Activated T-helper 17 cell treated with anti-CD3 and anti-CD28 coated beads, Interleukin-2, amount 50 U/mL, for 72 hours (primary cell): ENCODE measurements at regions not wholly inside any gene's neighbourhood (a gene's known extent, or its start where the extent isn't known, plus 50 kb on each side); places are given as distances from the start of the nearest gene placed in this dataset.

Experiments
- ATAC-seq: fragments of 150-1000 bp; cut with Tn5 transposase; replicated peaks from 2 replicates; pipeline ENCODE4 v1.10.0; 2021; ENCODE audit warnings: mild to moderate bottlenecking, moderate library complexity
- H3K27ac Mint-ChIP-seq: one replicate; pipeline ENCODE4 v1.8.0; 2022; ENCODE audit warnings: mixed read lengths
- H3K27me3 Mint-ChIP-seq: one replicate; pipeline ENCODE4 v1.8.0; 2022; ENCODE audit warnings: mixed read lengths
- H3K36me3 Mint-ChIP-seq: one replicate; pipeline ENCODE4 v1.8.0; 2022; ENCODE audit warnings: low read depth, mild to moderate bottlenecking, mixed read lengths
- H3K4me1 Mint-ChIP-seq: one replicate; pipeline ENCODE4 v1.8.0; 2022; ENCODE audit warnings: mixed read lengths
- H3K4me3 Mint-ChIP-seq: one replicate; pipeline ENCODE4 v1.8.0; 2022; ENCODE audit warnings: mild to moderate bottlenecking, mixed read lengths
- H3K9me3 Mint-ChIP-seq: one replicate; pipeline ENCODE4 v1.8.0; 2022; ENCODE audit warnings: mixed read lengths

DNA sequence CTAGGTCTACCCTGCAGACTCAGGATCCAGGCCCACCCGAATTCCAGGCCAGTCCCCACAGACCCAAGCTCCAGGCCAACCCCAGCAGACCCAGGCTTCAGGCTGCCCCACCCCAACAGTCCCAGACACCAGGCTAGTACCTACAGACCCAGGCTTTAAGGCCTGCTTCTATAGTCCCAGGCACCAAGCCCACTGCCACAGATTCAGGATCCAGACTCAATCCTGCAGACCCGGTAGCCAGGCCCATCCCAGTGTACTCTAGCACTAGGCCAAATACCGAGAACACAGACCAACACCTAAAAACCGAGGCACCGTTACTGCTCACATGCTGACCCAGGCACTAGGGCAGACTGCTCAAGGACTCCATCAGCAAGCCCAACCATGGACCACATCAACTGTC lies 862.3 kb downstream of the UQCRFS1 start:
- Mint-ChIP-seq H3K36me3 (no peaks in the 10 kb centered on the region), H3K27me3 (no peaks in the 10 kb centered on the region), H3K4me1 (no peaks in the 10 kb centered on the region), H3K9me3 (peaks cover 10% of the 10 kb centered on the region), H3K4me3 (no peak overlapping the region), H3K27ac (no peak overlapping the region)
- no peak for ATAC-seq

DNA sequence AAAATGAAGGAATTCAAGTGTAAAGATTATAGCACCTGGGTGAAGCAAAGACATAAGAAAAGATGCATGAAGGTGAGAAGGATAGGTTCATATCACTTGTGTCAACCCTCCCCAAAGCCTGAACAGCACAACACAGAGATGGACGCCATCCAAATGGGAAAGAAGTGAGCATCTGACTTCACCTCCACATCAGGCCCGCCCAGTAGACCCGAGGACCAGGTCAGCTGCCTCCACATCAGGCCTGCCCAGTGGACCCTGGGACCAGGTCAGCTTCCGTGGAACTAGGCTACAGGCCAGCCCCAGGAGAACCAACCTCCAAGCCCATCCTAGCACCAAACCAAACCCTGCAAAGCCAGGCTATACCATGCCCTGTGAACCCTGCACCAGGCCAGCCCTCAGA lies 862.9 kb downstream of the UQCRFS1 start:
- H3K27ac Mint-ChIP-seq: no peak overlapping the region
- peaks cover 10% of the 10 kb centered on the region for H3K9me3 Mint-ChIP-seq
- no peaks in the 10 kb centered on the region for H3K36me3 Mint-ChIP-seq
- H3K27me3 Mint-ChIP-seq: no peaks in the 10 kb centered on the region
- ATAC-seq: no peak
- no peaks in the 10 kb centered on the region for H3K4me1 Mint-ChIP-seq
- no peak overlapping the region for H3K4me3 Mint-ChIP-seq

GRCh38 chr19:28349604-28350003 lies 863.3 kb downstream of the UQCRFS1 start:
- Mint-ChIP-seq H3K36me3 (no peaks in the 10 kb centered on the region), H3K4me3 (no peak overlapping the region), H3K27me3 (no peaks in the 10 kb centered on the region), H3K4me1 (no peaks in the 10 kb centered on the region), H3K27ac (no peak overlapping the region), H3K9me3 (peaks cover 10% of the 10 kb centered on the region)
- ATAC-seq: no peak

DNA sequence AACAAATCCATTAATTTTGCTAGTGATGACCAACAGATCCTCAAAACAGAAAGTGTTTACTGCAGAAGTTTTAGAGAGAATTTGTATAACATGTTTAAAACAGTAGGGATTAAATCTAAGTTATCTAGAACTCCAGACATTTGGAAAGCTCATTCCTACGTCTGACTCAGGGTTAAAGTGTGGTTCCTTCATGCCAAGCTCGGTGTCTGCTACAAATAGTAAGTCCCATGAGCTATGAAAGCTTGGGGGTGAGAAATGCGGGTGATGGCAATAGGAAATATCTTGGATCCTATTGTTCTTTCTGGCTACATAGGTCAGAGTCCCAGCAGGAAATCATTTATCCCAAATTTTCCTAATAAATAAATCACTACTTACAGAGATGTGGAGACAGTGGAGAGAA lies 867.1 kb downstream of the UQCRFS1 start:
- Mint-ChIP-seq H3K4me3 (no peak overlapping the region), H3K4me1 (no peaks in the 10 kb centered on the region), H3K27me3 (peaks cover 3% of the 10 kb centered on the region), H3K9me3 (peaks cover 9% of the 10 kb centered on the region), H3K27ac (no peak overlapping the region), H3K36me3 (no peaks in the 10 kb centered on the region)
- no peak for ATAC-seq

- no peaks in the 10 kb centered on the region for H3K36me3 Mint-ChIP-seq
- peaks cover 19% of the 10 kb centered on the region for H3K9me3 Mint-ChIP-seq
- H3K4me1 Mint-ChIP-seq: no peaks in the 10 kb centered on the region
- peaks cover 3% of the 10 kb centered on the region for H3K27me3 Mint-ChIP-seq
- H3K27ac Mint-ChIP-seq: no peak overlapping the region
- no peak for ATAC-seq
- no peak overlapping the region for H3K4me3 Mint-ChIP-seq
Measured at GRCh38 chr19:28341810-28342350, 871.1 kb downstream of the UQCRFS1 start.

- Mint-ChIP-seq H3K27ac (no peak overlapping the region), H3K9me3 (peaks cover 20% of the 10 kb centered on the region), H3K36me3 (no peaks in the 10 kb centered on the region), H3K4me1 (no peaks in the 10 kb centered on the region), H3K27me3 (no peaks in the 10 kb centered on the region), H3K4me3 (no peak overlapping the region)
- no peak for ATAC-seq
Measured at GRCh38 chr19:28334419-28334818, 878.5 kb downstream of the UQCRFS1 start.

- H3K4me3 Mint-ChIP-seq: no peak overlapping the region
- no peak for ATAC-seq
- no peaks in the 10 kb centered on the region for H3K27me3 Mint-ChIP-seq
- no peaks in the 10 kb centered on the region for H3K36me3 Mint-ChIP-seq
- peaks cover 15% of the 10 kb centered on the region for H3K9me3 Mint-ChIP-seq
- no peak overlapping the region for H3K27ac Mint-ChIP-seq
- H3K4me1 Mint-ChIP-seq: no peaks in the 10 kb centered on the region
Measured at GRCh38 chr19:28333909-28334308, 879.0 kb downstream of the UQCRFS1 start.

- Mint-ChIP-seq H3K27me3 (no peaks in the 10 kb centered on the region), H3K4me1 (no peaks in the 10 kb centered on the region), H3K36me3 (no peaks in the 10 kb centered on the region), H3K27ac (no peak overlapping the region), H3K4me3 (no peak overlapping the region), H3K9me3 (peaks cover 19% of the 10 kb centered on the region)
- ATAC-seq: no peak
Measured at GRCh38 chr19:28332886-28333285, 880.1 kb downstream of the UQCRFS1 start.

DNA sequence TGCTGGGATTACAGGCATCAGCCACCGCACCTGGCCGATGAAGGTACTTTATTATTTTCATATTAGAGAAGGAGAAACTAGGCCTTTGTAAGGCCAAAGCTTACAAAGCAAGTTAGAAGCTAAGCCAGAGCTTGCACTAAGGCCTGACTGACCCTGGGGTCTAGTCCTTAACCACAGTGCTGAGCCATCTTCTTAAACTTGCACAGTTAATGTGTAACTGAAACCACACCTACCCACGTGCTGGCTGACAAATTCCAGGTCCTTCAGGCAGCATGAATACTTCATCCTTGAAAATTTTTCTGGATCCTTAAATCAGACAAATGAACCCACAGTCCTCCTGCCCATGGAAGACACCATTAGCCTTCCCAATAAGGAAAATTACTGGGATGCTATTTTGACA lies 880.6 kb downstream of the UQCRFS1 start:
- peaks cover 19% of the 10 kb centered on the region for H3K9me3 Mint-ChIP-seq
- no peak overlapping the region for H3K27ac Mint-ChIP-seq
- no peaks in the 10 kb centered on the region for H3K27me3 Mint-ChIP-seq
- ATAC-seq: no peak
- H3K4me1 Mint-ChIP-seq: no peaks in the 10 kb centered on the region
- H3K36me3 Mint-ChIP-seq: no peaks in the 10 kb centered on the region
- H3K4me3 Mint-ChIP-seq: no peak overlapping the region

- Mint-ChIP-seq H3K27me3 (no peaks in the 10 kb centered on the region), H3K9me3 (peaks cover 19% of the 10 kb centered on the region), H3K36me3 (no peaks in the 10 kb centered on the region), H3K4me3 (no peak overlapping the region), H3K27ac (no peak overlapping the region), H3K4me1 (no peaks in the 10 kb centered on the region)
- ATAC-seq: no peak
Measured at GRCh38 chr19:28331596-28331995, 881.4 kb downstream of the UQCRFS1 start.

DNA sequence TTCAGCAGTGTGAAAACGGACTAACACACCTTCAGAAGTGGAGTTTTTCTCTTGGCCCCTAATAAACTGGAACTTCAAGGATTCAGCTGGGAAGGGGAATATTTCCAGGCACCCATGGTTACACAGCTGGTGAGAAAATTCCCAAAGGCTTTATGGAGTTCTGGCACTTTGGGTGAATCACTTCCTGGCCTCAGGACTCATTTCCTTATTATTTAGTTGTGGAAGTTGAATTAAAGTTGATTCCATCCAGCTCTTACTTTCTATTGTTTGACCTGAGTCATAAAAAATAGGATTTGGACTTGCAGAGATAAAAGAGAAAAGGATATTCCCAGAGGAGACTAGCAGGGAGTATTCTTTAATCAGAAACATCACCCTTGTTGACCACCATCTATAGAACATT lies 882.1 kb downstream of the UQCRFS1 start:
- H3K4me3 Mint-ChIP-seq: no peak overlapping the region
- H3K27ac Mint-ChIP-seq: no peak overlapping the region
- no peaks in the 10 kb centered on the region for H3K36me3 Mint-ChIP-seq
- peaks cover 16% of the 10 kb centered on the region for H3K9me3 Mint-ChIP-seq
- ATAC-seq: no peak
- H3K4me1 Mint-ChIP-seq: no peaks in the 10 kb centered on the region
- no peaks in the 10 kb centered on the region for H3K27me3 Mint-ChIP-seq

DNA sequence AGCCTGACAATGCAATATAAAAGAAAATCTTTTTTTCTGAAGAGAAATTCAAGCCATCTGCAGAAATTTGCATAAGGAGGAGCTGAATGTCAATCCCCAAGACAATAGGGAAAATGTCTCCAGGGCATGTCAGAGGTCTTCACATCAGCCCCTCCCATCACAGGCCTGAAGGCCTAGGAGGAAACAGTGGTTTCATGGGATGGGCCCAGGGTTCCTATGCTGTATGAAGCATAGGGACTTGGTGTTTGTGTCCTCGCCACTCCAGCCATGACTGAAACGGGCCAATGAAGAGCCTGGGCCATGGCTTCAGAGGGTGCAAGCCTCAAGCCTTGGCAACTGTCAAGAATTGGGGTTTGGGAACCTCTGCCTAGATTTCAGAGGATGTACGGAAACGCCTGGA lies 883.5 kb downstream of the UQCRFS1 start:
- Mint-ChIP-seq H3K27me3 (no peaks in the 10 kb centered on the region), H3K36me3 (no peaks in the 10 kb centered on the region), H3K27ac (no peak overlapping the region), H3K9me3 (peaks cover 16% of the 10 kb centered on the region), H3K4me3 (no peak overlapping the region), H3K4me1 (no peaks in the 10 kb centered on the region)
- ATAC-seq: no peak

DNA sequence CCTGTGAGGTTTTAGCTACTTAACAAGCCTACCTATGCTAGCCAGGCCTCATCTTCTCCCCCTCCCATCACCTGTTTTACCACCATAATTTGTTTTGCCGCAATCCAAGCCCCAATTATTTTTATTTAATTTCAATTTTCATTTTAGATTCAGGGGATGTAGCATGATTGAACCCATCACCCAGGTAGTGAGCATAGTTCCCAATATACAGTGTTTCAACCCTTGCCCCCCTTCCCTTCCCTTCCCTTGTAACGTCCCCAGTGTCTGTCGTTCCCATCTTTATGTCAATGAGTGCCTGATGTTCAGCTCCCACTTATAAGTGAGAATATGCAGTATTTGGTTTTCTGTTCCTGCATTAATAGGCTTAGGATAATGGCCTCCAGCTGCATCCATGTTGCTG lies 885.0 kb downstream of the UQCRFS1 start:
- no peak for ATAC-seq
- no peaks in the 10 kb centered on the region for H3K4me1 Mint-ChIP-seq
- no peak overlapping the region for H3K4me3 Mint-ChIP-seq
- H3K27me3 Mint-ChIP-seq: no peaks in the 10 kb centered on the region
- H3K36me3 Mint-ChIP-seq: no peaks in the 10 kb centered on the region
- no peak overlapping the region for H3K27ac Mint-ChIP-seq
- H3K9me3 Mint-ChIP-seq: peaks cover 10% of the 10 kb centered on the region

GRCh38 chr19:28326746-28327145 lies 886.2 kb downstream of the UQCRFS1 start:
- no peaks in the 10 kb centered on the region for H3K4me1 Mint-ChIP-seq
- peaks cover 10% of the 10 kb centered on the region for H3K9me3 Mint-ChIP-seq
- no peak overlapping the region for H3K27ac Mint-ChIP-seq
- no peaks in the 10 kb centered on the region for H3K36me3 Mint-ChIP-seq
- H3K27me3 Mint-ChIP-seq: no peaks in the 10 kb centered on the region
- no peak overlapping the region for H3K4me3 Mint-ChIP-seq
- no peak for ATAC-seq

DNA sequence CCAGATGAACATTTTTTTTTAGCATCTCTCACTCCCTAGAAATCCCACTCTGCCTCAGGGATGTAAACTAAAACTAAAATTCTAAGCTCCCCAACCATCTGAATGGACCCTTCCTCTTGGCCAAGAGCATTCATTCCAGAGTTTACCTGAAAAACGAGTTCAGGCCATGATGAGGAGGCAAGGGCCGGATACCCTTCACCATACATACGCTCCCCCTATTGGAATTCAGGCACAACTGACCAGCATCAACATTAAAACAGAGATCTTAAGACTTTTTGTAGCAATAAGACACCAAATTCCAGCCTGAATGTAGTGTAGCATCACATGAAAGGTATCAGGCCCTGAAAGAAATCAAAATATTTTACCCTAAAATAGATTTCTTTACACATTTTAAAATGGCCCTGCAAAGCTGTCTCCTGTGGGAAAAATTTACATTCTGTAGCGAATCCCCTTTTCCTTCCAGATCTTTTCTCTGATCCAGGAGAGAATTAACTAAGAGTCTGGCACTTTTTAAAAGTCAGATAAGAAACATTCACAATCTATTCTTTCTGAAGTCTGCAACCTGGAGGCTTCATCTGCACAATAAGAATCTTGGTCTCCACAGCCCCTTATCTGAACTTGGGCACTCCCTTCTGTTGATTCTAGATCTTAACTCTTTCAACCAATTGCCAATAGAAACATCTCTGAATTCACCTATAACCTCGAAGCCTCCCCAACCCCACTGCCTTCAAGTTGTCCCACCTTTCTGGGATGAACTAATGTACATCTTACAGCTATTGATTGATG lies 888.5 kb downstream of the UQCRFS1 start:
- ATAC-seq: no peak
- H3K27ac Mint-ChIP-seq: no peak overlapping the region
- H3K27me3 Mint-ChIP-seq: no peaks in the 10 kb centered on the region
- no peak overlapping the region for H3K4me3 Mint-ChIP-seq
- no peaks in the 10 kb centered on the region for H3K4me1 Mint-ChIP-seq
- peaks cover 5% of the 10 kb centered on the region for H3K9me3 Mint-ChIP-seq
- H3K36me3 Mint-ChIP-seq: no peaks in the 10 kb centered on the region
